ENCODE measurements at regions not wholly inside any gene's neighbourhood (a gene's known extent, or its start where the extent isn't known, plus 50 kb on each side); places are given as distances from the start of the nearest gene placed in this dataset.

DNA sequence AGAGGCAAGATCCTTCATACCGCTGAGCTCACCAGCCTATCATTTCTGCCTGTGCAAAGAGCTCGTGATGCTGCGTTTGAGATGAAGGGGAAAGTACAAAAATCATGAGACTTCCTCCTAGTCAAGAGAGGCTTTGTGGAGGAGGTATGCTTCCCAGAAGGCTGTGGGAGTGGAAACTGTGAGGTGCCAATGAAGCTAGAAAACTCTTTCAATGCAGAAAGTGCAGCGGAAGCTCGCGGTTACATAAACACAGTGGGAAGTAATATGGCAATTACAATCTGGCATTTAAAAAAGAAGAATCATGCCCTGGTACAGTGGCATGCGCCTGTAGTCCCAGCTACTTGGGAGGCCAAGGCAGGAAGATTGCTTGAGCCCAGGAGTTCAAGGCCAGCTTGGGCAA, 134.8 kb downstream of the EHF start:
- CTCF ChIA-PET, result no interaction called here
- H2AK9ac ChIP-seq (replicated peaks; ENCODE audit: low read depth, low read length, poor library complexity), result no peak overlapping the region

More for the DNA sequence above, 134.8 kb downstream of the EHF start:
- no peaks in the 10 kb centered on the region for H3K79me1 ChIP-seq (ENCODE audit: low read depth in 1 of 2, low read length in 2 of 2)
- peaks cover 2% of the 10 kb centered on the region for H3K27me3 ChIP-seq (ENCODE audit: control insufficient read depth, insufficient read depth, low read length)
- H3K9me3 ChIP-seq (ENCODE audit: control insufficient read depth, insufficient read depth, low read length), result no peaks in the 10 kb centered on the region
- WGBS, 2 experiments (ENCODE audit: extremely low coverage in 2 of 2, insufficient read length in 1 of 2), result 94% methylated on average over 3 of the region's 7 CpGs; no CpG with 5 or more reads in 1 of the 2 experiments
- no peak overlapping the region for H2AFZ ChIP-seq (replicated peaks; ENCODE audit: low read length, poor library complexity)
- H3K9me1 ChIP-seq (ENCODE audit: insufficient read depth, low read length), result peaks cover 3% of the 10 kb centered on the region; the same call in 1 of the 2 replicates
- dilution Hi-C loops (cut with HindIII; ENCODE audit: low sequenced_read_pairs, unreplicated experiment), result no loop called here
- H3K4me1 ChIP-seq (ENCODE audit: control insufficient read depth, insufficient read depth, low read length), result peaks cover 6% of the 10 kb centered on the region
- no peak overlapping the region for H4K91ac ChIP-seq (ENCODE audit: insufficient read depth, low read depth, low read length)
- H3K4me2 ChIP-seq (ENCODE audit: low read depth, low read length), result no peak overlapping the region
- no peak overlapping the region for H2AK5ac ChIP-seq (ENCODE audit: low read depth, low read length)
- H3K4me3 ChIP-seq (ENCODE audit: insufficient read depth, low read depth, low read length), result no peak overlapping the region
- intact Hi-C loops (cut with micrococcal nuclease), result no loop called here
- no peak for DNase-seq
- no peak overlapping the region for H4K8ac ChIP-seq (ENCODE audit: low read depth in 2 of 2, low read length in 2 of 2)
- H3K23ac ChIP-seq (ENCODE audit: low read depth, low read length), result no peak overlapping the region
- H2BK5ac ChIP-seq (ENCODE audit: low read depth, low read length, poor library complexity, severe bottlenecking), result no peak overlapping the region
- H3K36me3 ChIP-seq (ENCODE audit: control insufficient read depth, insufficient read depth, low read length), result no peaks in the 10 kb centered on the region
- no TSS peak for BruUV-seq (replicated peaks)
- no peak overlapping the region for H3K18ac ChIP-seq (ENCODE audit: low read depth, low read length)
- H2BK20ac ChIP-seq (ENCODE audit: low read depth, low read length), result no peak overlapping the region
- H2BK15ac ChIP-seq (ENCODE audit: low read depth, low read length), result no peak overlapping the region
- H3K14ac ChIP-seq (replicated peaks; ENCODE audit: low read depth, low read length), result no peak overlapping the region
- no peak overlapping the region for H3K9ac ChIP-seq (ENCODE audit: low read depth, low read length)
- H2BK120ac ChIP-seq (ENCODE audit: low read depth, low read length), result no peak overlapping the region; the same call in 1 of the 2 replicates
- in situ Hi-C loops (cut with MboI; ENCODE audit: low sequenced_read_pairs), result no loop called here
- ATAC-seq (ENCODE audit: low read depth), result no peak
- H3K4ac ChIP-seq (ENCODE audit: low read depth, low read length), result no peak overlapping the region
- H4K5ac ChIP-seq (ENCODE audit: low read depth, low read length), result no peak overlapping the region
- no peak for TF ChIP-seq MAFK (IDR thresholded peaks at IDR 0.05; ENCODE audit: low read depth, low read length)
- TF ChIP-seq POLR2A (IDR thresholded peaks at IDR 0.05; ENCODE audit: low read depth, low read length), result no peak
- no peak for TF ChIP-seq CHD1 (IDR thresholded peaks at IDR 0.05; ENCODE audit: low read depth, low read length)
- no peak for TF ChIP-seq SMC3 (IDR thresholded peaks at IDR 0.05; ENCODE audit: low read depth, low read length)
- no peak for TF ChIP-seq RCOR1 (IDR thresholded peaks at IDR 0.05; ENCODE audit: insufficient replicate concordance, low read length)
- TF ChIP-seq, protein P1, sequence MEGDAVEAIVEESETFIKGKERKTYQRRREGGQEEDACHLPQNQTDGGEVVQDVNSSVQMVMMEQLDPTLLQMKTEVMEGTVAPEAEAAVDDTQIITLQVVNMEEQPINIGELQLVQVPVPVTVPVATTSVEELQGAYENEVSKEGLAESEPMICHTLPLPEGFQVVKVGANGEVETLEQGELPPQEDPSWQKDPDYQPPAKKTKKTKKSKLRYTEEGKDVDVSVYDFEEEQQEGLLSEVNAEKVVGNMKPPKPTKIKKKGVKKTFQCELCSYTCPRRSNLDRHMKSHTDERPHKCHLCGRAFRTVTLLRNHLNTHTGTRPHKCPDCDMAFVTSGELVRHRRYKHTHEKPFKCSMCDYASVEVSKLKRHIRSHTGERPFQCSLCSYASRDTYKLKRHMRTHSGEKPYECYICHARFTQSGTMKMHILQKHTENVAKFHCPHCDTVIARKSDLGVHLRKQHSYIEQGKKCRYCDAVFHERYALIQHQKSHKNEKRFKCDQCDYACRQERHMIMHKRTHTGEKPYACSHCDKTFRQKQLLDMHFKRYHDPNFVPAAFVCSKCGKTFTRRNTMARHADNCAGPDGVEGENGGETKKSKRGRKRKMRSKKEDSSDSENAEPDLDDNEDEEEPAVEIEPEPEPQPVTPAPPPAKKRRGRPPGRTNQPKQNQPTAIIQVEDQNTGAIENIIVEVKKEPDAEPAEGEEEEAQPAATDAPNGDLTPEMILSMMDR (conservative IDR thresholded peaks at IDR 0.05; ENCODE audit: low read depth, low read length), result no peak
- no peak for TF ChIP-seq RFX5 (IDR thresholded peaks at IDR 0.05; ENCODE audit: low read depth, low read length)
- TF ChIP-seq CEBPB (IDR thresholded peaks at IDR 0.05; ENCODE audit: low read depth, low read length), result no peak
- TF ChIP-seq, protein P2, sequence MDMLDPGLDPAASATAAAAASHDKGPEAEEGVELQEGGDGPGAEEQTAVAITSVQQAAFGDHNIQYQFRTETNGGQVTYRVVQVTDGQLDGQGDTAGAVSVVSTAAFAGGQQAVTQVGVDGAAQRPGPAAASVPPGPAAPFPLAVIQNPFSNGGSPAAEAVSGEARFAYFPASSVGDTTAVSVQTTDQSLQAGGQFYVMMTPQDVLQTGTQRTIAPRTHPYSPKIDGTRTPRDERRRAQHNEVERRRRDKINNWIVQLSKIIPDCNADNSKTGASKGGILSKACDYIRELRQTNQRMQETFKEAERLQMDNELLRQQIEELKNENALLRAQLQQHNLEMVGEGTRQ (IDR thresholded peaks at IDR 0.05; ENCODE audit: low read depth, low read length), result no peak
- TF ChIP-seq MXI1 (IDR thresholded peaks at IDR 0.05; ENCODE audit: borderline replicate concordance, low read depth, low read length), result no peak
- POLR2A ChIA-PET (ENCODE audit: unreplicated experiment), result no interaction called here
- H3K56ac ChIP-seq (ENCODE audit: extremely low read depth, insufficient read depth, low read length), result no peak overlapping the region
- no peaks in the 10 kb centered on the region for H4K20me1 ChIP-seq (ENCODE audit: insufficient read depth, low read length)
- no peak overlapping the region for H3K27ac ChIP-seq (ENCODE audit: insufficient read depth, low read length)
